ENCODE measurements at regions not wholly inside any gene's neighbourhood (a gene's known extent, or its start where the extent isn't known, plus 50 kb on each side); places are given as distances from the start of the nearest gene placed in this dataset.
A peak's percentile ranks its signal among the peaks of the same experiment; 100 is the strongest.

DNA sequence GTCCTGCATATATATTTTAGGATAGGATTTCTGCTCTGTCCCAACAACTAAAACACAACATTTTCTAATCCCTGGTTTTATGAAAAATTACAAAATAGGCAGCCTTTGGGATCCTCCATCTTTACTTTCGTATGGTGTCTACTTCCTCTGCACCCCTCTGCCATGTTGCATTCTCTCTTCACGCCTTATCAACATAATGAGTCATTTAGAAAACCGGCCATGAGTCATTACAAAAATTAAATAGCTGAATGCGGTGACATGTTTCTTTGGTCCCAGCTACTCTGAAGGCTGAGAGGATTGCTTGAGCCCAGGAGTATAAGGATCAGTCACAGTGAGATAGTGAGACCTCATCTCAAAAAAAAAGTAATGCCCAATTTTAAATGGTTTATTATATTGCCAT is 148.1 kb upstream of the CELF2 start:
- Mint-ChIP-seq H3K4me3 (no peak overlapping the region), H3K27me3 (ENCODE audit: low read depth, poor library complexity) (peaks cover 22% of the 10 kb centered on the region), H3K27ac (no peak overlapping the region), H3K36me3 (ENCODE audit: low read depth) (no peaks in the 10 kb centered on the region), H3K9me3 (no peaks in the 10 kb centered on the region), H3K4me1 (peaks cover 49% of the 10 kb centered on the region)
- no peak for DNase-seq
- TF ChIP-seq, protein P1, sequence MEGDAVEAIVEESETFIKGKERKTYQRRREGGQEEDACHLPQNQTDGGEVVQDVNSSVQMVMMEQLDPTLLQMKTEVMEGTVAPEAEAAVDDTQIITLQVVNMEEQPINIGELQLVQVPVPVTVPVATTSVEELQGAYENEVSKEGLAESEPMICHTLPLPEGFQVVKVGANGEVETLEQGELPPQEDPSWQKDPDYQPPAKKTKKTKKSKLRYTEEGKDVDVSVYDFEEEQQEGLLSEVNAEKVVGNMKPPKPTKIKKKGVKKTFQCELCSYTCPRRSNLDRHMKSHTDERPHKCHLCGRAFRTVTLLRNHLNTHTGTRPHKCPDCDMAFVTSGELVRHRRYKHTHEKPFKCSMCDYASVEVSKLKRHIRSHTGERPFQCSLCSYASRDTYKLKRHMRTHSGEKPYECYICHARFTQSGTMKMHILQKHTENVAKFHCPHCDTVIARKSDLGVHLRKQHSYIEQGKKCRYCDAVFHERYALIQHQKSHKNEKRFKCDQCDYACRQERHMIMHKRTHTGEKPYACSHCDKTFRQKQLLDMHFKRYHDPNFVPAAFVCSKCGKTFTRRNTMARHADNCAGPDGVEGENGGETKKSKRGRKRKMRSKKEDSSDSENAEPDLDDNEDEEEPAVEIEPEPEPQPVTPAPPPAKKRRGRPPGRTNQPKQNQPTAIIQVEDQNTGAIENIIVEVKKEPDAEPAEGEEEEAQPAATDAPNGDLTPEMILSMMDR (IDR thresholded peaks at IDR 0.05) = no peak

DNA sequence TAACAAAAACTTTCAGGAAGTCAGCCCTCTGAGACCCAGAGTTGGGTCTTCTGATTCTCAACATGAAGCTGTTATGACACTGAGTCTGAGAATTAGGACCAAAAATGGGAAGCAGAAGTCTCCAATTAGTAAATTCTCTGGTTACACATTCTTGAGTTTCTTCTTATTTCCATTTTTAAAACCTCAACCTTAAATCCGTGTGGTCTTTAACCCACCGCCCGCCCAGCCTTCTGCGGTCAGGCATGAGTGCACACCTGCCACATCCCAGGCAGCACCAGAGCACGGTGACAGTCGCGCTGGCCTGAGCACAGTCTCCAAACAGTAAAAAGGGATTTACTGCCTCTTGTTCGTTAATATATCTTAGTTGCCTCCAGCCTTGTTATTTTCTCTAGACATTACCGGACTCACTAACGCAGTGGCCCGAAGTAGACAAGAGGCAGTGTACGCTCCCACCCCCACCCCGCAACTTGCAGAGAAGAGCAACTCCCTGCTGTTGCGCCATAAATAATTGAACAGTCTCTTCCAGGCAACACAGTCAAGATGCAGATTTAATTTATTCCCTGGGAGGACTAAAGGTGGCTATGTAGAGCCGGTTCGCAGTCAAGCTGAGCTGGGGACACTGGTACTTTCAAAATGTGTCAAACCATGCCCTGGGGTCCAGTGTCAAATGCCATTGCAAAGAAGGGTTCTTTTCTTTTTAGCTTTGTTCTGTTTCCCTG is 147.0 kb upstream of the CELF2 start:
- H3K4me3 Mint-ChIP-seq = peak overlapping the region; percentile 30
- H3K4me1 Mint-ChIP-seq = peaks cover 48% of the 10 kb centered on the region
- peak; percentile 80 for DNase-seq
- TF ChIP-seq, protein P1 (IDR thresholded peaks at IDR 0.05) = no peak
- H3K9me3 Mint-ChIP-seq = no peaks in the 10 kb centered on the region
- H3K36me3 Mint-ChIP-seq (ENCODE audit: low read depth) = no peaks in the 10 kb centered on the region
- peak overlapping the region; percentile 69 for H3K27ac Mint-ChIP-seq
- H3K27me3 Mint-ChIP-seq (ENCODE audit: low read depth, poor library complexity) = peaks cover 23% of the 10 kb centered on the region

DNA sequence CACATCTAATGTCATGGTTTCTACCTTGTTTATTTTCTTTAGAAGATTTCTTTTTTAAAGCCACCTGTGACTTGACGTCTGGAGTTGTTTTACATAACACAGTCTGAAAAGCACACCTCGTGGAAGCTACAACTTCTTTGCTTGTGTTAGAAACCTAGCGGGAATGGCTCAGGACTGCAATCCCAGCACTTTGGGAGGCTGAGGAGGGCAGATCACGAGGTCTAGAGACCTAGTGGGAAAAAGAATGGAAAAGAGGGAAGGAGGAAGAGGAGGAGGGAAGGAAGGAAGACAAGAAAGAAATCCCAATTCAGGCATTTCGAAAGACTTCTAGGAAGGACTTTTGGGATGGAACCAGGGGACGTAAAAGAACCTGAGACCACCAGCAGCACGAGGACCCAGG is 146.3 kb upstream of the CELF2 start:
- peak overlapping the region; percentile 52 for H3K4me3 Mint-ChIP-seq
- H3K27ac Mint-ChIP-seq = peak overlapping the region; percentile 96
- peaks cover 27% of the 10 kb centered on the region for H3K27me3 Mint-ChIP-seq (ENCODE audit: low read depth, poor library complexity)
- no peaks in the 10 kb centered on the region for H3K36me3 Mint-ChIP-seq (ENCODE audit: low read depth)
- TF ChIP-seq, protein P1 (IDR thresholded peaks at IDR 0.05) = no peak
- no peaks in the 10 kb centered on the region for H3K9me3 Mint-ChIP-seq
- DNase-seq = no peak
- peaks cover 43% of the 10 kb centered on the region for H3K4me1 Mint-ChIP-seq

DNA sequence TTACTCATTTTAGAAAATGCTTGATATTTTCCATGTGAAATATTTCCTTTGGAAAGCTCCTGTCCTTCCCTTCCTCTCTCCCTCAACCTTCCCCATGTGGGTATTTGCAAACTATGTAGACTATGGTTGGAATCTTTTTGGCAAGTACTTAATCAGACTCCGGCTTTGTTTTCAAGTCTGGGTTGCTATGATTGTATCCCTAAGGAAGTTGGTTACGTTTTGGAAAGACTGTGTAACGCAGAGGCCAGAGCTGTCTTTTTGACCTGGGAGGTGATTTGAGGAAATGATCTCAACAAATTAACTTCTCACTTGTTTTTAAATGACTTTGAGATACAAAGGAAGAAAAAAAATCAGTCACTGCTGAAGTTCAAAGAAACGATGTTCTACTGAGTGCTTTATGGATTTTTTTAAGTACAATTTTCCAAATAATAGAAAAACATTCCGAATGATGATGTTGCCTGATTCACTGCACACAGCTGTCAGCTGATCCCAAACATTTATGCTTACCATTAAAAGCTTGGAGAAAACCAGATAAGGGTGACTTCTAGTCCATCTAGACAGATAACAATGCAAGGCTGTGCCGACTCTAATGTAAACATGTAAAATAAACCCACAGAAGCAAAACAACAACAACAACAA is 145.5 kb upstream of the CELF2 start:
- no peak for DNase-seq
- peaks cover 30% of the 10 kb centered on the region for H3K27me3 Mint-ChIP-seq (ENCODE audit: low read depth, poor library complexity)
- H3K36me3 Mint-ChIP-seq (ENCODE audit: low read depth) = no peaks in the 10 kb centered on the region
- H3K27ac Mint-ChIP-seq = no peak overlapping the region
- TF ChIP-seq, protein P1 (IDR thresholded peaks at IDR 0.05) = no peak
- H3K4me1 Mint-ChIP-seq = peaks cover 43% of the 10 kb centered on the region
- no peaks in the 10 kb centered on the region for H3K9me3 Mint-ChIP-seq
- no peak overlapping the region for H3K4me3 Mint-ChIP-seq

DNA sequence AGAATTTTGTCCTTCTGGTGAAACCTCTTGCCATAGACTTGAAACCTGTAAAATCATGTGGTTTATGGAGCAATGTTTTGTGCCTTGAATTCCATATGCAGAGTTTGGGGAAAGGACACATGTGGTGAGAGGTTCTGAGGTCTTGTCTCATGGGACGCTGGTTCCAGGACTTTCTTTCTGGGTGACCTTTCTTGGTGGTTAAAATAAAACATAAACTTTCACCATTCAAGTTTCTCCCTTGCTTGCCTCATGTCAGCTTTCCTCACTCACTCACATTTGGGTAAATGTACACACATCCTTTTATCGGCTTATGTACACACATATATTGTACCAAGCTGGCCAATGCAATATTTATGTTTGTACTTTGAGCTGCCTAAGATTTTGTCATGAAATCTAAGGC is 144.9 kb upstream of the CELF2 start:
- H3K4me1 Mint-ChIP-seq = peaks cover 43% of the 10 kb centered on the region
- peaks cover 25% of the 10 kb centered on the region for H3K27me3 Mint-ChIP-seq (ENCODE audit: low read depth, poor library complexity)
- H3K27ac Mint-ChIP-seq = no peak overlapping the region
- H3K9me3 Mint-ChIP-seq = no peaks in the 10 kb centered on the region
- TF ChIP-seq, protein P1 (IDR thresholded peaks at IDR 0.05) = no peak
- DNase-seq = no peak
- no peak overlapping the region for H3K4me3 Mint-ChIP-seq
- H3K36me3 Mint-ChIP-seq (ENCODE audit: low read depth) = no peaks in the 10 kb centered on the region

DNA sequence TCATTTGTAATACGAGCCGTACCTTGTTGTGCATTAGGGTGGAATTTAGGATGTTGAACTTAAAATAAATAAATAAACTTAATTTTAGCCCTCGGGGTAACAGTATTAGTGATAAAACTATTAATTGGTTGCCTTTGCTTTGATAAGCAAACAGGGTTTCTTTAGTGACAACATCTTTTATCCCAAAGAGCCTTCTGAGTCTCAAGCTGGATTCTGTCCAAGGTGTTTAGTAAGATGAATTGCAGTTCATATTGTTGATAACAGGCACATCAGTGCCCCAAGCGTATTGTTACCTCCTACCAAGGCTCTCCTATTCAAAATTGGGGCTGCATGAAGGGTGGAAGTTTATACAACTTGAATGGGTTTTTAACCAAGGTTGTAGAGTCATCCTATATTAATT is 144.4 kb upstream of the CELF2 start:
- TF ChIP-seq, protein P1 (IDR thresholded peaks at IDR 0.05) = no peak
- no peak overlapping the region for H3K4me3 Mint-ChIP-seq
- no peak for DNase-seq
- H3K9me3 Mint-ChIP-seq = no peaks in the 10 kb centered on the region
- H3K4me1 Mint-ChIP-seq = peaks cover 46% of the 10 kb centered on the region
- H3K27ac Mint-ChIP-seq = no peak overlapping the region
- H3K27me3 Mint-ChIP-seq (ENCODE audit: low read depth, poor library complexity) = peaks cover 22% of the 10 kb centered on the region
- no peaks in the 10 kb centered on the region for H3K36me3 Mint-ChIP-seq (ENCODE audit: low read depth)

Measured in nephron progenitor cell (in vitro differentiated cells).